ENCODE measurements at regions not wholly inside any gene's neighbourhood (a gene's known extent, or its start where the extent isn't known, plus 50 kb on each side); places are given as distances from the start of the nearest gene placed in this dataset.
"Not testable (repeated sequence)": the region's sequence is repeated elsewhere in the genome, so short reads cannot be mapped to it uniquely, and the experiment has no call there.

DNA sequence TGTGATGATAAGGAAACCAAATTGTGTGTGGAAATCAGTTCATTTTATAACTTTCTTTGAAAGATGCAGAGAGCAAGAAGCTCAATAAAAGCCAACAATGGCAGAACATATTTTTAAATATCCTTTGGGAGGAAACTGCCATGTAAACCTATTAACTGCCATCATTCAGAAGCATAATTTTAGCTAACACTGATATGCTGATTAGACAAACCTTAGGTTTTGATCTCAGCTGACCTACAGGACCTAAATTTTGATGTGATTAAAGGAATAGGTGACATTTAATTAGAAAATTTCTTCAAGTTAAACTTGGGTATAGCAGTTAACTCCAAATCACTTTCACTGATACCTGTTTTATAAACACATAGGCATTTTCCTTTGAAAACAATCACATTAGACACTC, 187.1 kb downstream of the TFAP2B start:
- no TSS peak for BruUV-seq (replicated peaks)
- Histone ChIP-seq H3K27ac (no peak overlapping the region), H2AFZ (no peak overlapping the region), H3K9me3 (ENCODE audit: insufficient read depth, low read depth) (no peaks in the 10 kb centered on the region), H4K20me1 (ENCODE audit: insufficient read depth) (no peaks in the 10 kb centered on the region), H3F3A (ENCODE audit: insufficient read depth, low read depth) (no peaks in the 10 kb centered on the region), H3K4me2 (no peak overlapping the region), H3K9me2 (ENCODE audit: insufficient read depth) (no peaks in the 10 kb centered on the region), H3K36me3 (ENCODE audit: low read depth) (no peaks in the 10 kb centered on the region), H3K27me3 (ENCODE audit: insufficient read depth, low read depth) (no peaks in the 10 kb centered on the region), H3K79me2 (ENCODE audit: low read depth) (no peaks in the 10 kb centered on the region), H3K4me1 (replicated peaks; ENCODE audit: insufficient read depth) (no peaks in the 10 kb centered on the region), H3K4me3 (no peak overlapping the region)
- TF ChIP-seq, protein P1, sequence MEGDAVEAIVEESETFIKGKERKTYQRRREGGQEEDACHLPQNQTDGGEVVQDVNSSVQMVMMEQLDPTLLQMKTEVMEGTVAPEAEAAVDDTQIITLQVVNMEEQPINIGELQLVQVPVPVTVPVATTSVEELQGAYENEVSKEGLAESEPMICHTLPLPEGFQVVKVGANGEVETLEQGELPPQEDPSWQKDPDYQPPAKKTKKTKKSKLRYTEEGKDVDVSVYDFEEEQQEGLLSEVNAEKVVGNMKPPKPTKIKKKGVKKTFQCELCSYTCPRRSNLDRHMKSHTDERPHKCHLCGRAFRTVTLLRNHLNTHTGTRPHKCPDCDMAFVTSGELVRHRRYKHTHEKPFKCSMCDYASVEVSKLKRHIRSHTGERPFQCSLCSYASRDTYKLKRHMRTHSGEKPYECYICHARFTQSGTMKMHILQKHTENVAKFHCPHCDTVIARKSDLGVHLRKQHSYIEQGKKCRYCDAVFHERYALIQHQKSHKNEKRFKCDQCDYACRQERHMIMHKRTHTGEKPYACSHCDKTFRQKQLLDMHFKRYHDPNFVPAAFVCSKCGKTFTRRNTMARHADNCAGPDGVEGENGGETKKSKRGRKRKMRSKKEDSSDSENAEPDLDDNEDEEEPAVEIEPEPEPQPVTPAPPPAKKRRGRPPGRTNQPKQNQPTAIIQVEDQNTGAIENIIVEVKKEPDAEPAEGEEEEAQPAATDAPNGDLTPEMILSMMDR (conservative IDR thresholded peaks at IDR 0.05) = no peak
- TF ChIP-seq EZH2 (IDR thresholded peaks at IDR 0.05; ENCODE audit: low read depth) = no peak
- POLR2A ChIA-PET (ENCODE audit: unreplicated experiment) = no interaction called here
- no peak for DNase-seq
- CTCF ChIA-PET = no interaction called here
- intact Hi-C loops (cut with micrococcal nuclease; ENCODE audit: unreplicated experiment) = no loop called here

- no peak overlapping the region for H2AFZ ChIP-seq
- no peak overlapping the region for H3K4me3 ChIP-seq
- no peaks in the 10 kb centered on the region for H3K9me3 ChIP-seq (ENCODE audit: insufficient read depth, low read depth)
- H3K4me1 ChIP-seq (replicated peaks; ENCODE audit: insufficient read depth) = no peaks in the 10 kb centered on the region
- intact Hi-C loops (cut with micrococcal nuclease; ENCODE audit: unreplicated experiment) = no loop called here
- H3K27ac ChIP-seq = no peak overlapping the region
- CTCF ChIA-PET = no interaction called here
- no TSS peak for BruUV-seq (replicated peaks)
- H3K27me3 ChIP-seq (ENCODE audit: insufficient read depth, low read depth) = no peaks in the 10 kb centered on the region
- H4K20me1 ChIP-seq (ENCODE audit: insufficient read depth) = no peaks in the 10 kb centered on the region
- DNase-seq = no peak
- no peaks in the 10 kb centered on the region for H3K36me3 ChIP-seq (ENCODE audit: low read depth)
- POLR2A ChIA-PET (ENCODE audit: unreplicated experiment) = no interaction called here
- no peak overlapping the region for H3K4me2 ChIP-seq
- H3K79me2 ChIP-seq (ENCODE audit: low read depth) = no peaks in the 10 kb centered on the region
- TF ChIP-seq, protein P1 (conservative IDR thresholded peaks at IDR 0.05) = no peak
- no peak for TF ChIP-seq EZH2 (IDR thresholded peaks at IDR 0.05; ENCODE audit: low read depth)
- H3F3A ChIP-seq (ENCODE audit: insufficient read depth, low read depth) = no peaks in the 10 kb centered on the region
- no peaks in the 10 kb centered on the region for H3K9me2 ChIP-seq (ENCODE audit: insufficient read depth)
These were observed 188.6 kb downstream of the TFAP2B start for GRCh38 chr6:51007237-51007636.

GRCh38 chr6:51008693-51009092, 190.0 kb downstream of the TFAP2B start:
- intact Hi-C loops (cut with micrococcal nuclease; ENCODE audit: unreplicated experiment); H2AFZ ChIP-seq; H3K4me1 ChIP-seq (replicated peaks; ENCODE audit: insufficient read depth); CTCF ChIA-PET; H3F3A ChIP-seq (ENCODE audit: insufficient read depth, low read depth); BruUV-seq (replicated peaks); H3K36me3 ChIP-seq (ENCODE audit: low read depth); H3K9me3 ChIP-seq (ENCODE audit: insufficient read depth, low read depth); H3K4me3 ChIP-seq; DNase-seq; H3K27ac ChIP-seq; POLR2A ChIA-PET (ENCODE audit: unreplicated experiment); H3K4me2 ChIP-seq; H3K79me2 ChIP-seq (ENCODE audit: low read depth); H3K9me2 ChIP-seq (ENCODE audit: insufficient read depth); H4K20me1 ChIP-seq (ENCODE audit: insufficient read depth); H3K27me3 ChIP-seq (ENCODE audit: insufficient read depth, low read depth): not testable (repeated sequence)

- intact Hi-C loops (cut with micrococcal nuclease; ENCODE audit: unreplicated experiment) = no loop called here
- TF ChIP-seq, protein P1 (conservative IDR thresholded peaks at IDR 0.05) = no peak
- no peak for TF ChIP-seq EZH2 (IDR thresholded peaks at IDR 0.05; ENCODE audit: low read depth)
- H3K79me2 ChIP-seq (ENCODE audit: low read depth) = no peaks in the 10 kb centered on the region
- no peak overlapping the region for H3K27ac ChIP-seq
- BruUV-seq (replicated peaks) = no TSS peak
- H4K20me1 ChIP-seq (ENCODE audit: insufficient read depth) = no peaks in the 10 kb centered on the region
- no peaks in the 10 kb centered on the region for H3F3A ChIP-seq (ENCODE audit: insufficient read depth, low read depth)
- no peaks in the 10 kb centered on the region; the same call in 1 of the 2 replicates for H3K9me3 ChIP-seq (ENCODE audit: insufficient read depth, low read depth)
- POLR2A ChIA-PET (ENCODE audit: unreplicated experiment) = no interaction called here
- no peak overlapping the region for H2AFZ ChIP-seq
- DNase-seq = no peak
- H3K9me2 ChIP-seq (ENCODE audit: insufficient read depth) = no peaks in the 10 kb centered on the region
- H3K4me2 ChIP-seq = no peak overlapping the region
- H3K27me3 ChIP-seq (ENCODE audit: insufficient read depth, low read depth) = no peaks in the 10 kb centered on the region
- H3K4me3 ChIP-seq = no peak overlapping the region
- no peaks in the 10 kb centered on the region for H3K36me3 ChIP-seq (ENCODE audit: low read depth)
- CTCF ChIA-PET = no interaction called here
- no peaks in the 10 kb centered on the region for H3K4me1 ChIP-seq (replicated peaks; ENCODE audit: insufficient read depth)
These were observed 194.7 kb downstream of the TFAP2B start for GRCh38 chr6:51013376-51013775.
